Neural progenitor cell (in vitro differentiated cells): ENCODE measurements at regions not wholly inside any gene's neighbourhood (a gene's known extent, or its start where the extent isn't known, plus 50 kb on each side); places are given as distances from the start of the nearest gene placed in this dataset.

Experiments
- EZH2 ChIP-seq: fragments of 200-600 bp; sonication (generic); IDR thresholded peaks from 2 replicates; pipeline ENCODE4 v1.6.1; 2017; ENCODE audit warnings: antibody characterized with exemption, mild to moderate bottlenecking, moderate library complexity
- EZH2phosphoT487 ChIP-seq: fragments of 200-600 bp; sonication (generic); IDR thresholded peaks from 2 replicates; pipeline ENCODE4 v1.6.1; 2017; ENCODE audit warnings: antibody characterized with exemption
- TF ChIP-seq, protein P1 (sequence below): fragments of 200-600 bp; sonication (generic); IDR thresholded peaks from 2 replicates; pipeline ENCODE4 v1.5.1; 2017; ENCODE audit warnings: antibody characterized with exemption, mild to moderate bottlenecking

DNA sequence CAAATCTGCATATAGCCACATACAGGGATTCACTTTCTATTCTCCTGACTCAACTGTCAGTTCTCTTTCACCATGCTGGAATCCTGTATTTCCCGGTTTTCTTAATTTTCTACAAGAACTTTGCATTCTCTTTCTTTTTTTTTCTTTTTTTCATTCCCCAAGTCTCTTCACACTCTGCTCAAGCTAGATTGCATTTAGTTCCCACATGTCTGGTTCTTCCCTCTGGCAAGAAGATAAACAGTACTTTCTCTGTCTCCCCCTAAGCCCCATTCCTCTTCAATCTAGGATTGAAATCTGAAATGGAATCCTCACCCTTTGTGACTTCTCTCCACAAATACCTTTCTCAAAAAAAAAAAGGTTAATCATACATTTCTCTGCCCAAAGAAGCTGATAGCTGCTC is 64.2 kb upstream of the SLC12A2 start:
- TF ChIP-seq, protein P1, sequence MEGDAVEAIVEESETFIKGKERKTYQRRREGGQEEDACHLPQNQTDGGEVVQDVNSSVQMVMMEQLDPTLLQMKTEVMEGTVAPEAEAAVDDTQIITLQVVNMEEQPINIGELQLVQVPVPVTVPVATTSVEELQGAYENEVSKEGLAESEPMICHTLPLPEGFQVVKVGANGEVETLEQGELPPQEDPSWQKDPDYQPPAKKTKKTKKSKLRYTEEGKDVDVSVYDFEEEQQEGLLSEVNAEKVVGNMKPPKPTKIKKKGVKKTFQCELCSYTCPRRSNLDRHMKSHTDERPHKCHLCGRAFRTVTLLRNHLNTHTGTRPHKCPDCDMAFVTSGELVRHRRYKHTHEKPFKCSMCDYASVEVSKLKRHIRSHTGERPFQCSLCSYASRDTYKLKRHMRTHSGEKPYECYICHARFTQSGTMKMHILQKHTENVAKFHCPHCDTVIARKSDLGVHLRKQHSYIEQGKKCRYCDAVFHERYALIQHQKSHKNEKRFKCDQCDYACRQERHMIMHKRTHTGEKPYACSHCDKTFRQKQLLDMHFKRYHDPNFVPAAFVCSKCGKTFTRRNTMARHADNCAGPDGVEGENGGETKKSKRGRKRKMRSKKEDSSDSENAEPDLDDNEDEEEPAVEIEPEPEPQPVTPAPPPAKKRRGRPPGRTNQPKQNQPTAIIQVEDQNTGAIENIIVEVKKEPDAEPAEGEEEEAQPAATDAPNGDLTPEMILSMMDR, result no peak
- TF ChIP-seq EZH2phosphoT487 (no peak), EZH2 (no peak)
